ENCODE measurements at regions not wholly inside any gene's neighbourhood (a gene's known extent, or its start where the extent isn't known, plus 50 kb on each side); places are given as distances from the start of the nearest gene placed in this dataset.

- TF ChIP-seq POLR2A (IDR thresholded peaks at IDR 0.05) = no peak
- TF ChIP-seq, protein P1, sequence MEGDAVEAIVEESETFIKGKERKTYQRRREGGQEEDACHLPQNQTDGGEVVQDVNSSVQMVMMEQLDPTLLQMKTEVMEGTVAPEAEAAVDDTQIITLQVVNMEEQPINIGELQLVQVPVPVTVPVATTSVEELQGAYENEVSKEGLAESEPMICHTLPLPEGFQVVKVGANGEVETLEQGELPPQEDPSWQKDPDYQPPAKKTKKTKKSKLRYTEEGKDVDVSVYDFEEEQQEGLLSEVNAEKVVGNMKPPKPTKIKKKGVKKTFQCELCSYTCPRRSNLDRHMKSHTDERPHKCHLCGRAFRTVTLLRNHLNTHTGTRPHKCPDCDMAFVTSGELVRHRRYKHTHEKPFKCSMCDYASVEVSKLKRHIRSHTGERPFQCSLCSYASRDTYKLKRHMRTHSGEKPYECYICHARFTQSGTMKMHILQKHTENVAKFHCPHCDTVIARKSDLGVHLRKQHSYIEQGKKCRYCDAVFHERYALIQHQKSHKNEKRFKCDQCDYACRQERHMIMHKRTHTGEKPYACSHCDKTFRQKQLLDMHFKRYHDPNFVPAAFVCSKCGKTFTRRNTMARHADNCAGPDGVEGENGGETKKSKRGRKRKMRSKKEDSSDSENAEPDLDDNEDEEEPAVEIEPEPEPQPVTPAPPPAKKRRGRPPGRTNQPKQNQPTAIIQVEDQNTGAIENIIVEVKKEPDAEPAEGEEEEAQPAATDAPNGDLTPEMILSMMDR (IDR thresholded peaks at IDR 0.05) = no peak
- TF ChIP-seq POLR2AphosphoS5 (IDR thresholded peaks at IDR 0.05) = no peak
- TF ChIP-seq EP300 (IDR thresholded peaks at IDR 0.05) = no peak
Observed at GRCh38 chr14:101634850-101635748, 73.8 kb downstream of the DIO3 start.
